ENCODE measurements at regions not wholly inside any gene's neighbourhood (a gene's known extent, or its start where the extent isn't known, plus 50 kb on each side); places are given as distances from the start of the nearest gene placed in this dataset.

GRCh38 chr3:80606073-80606472, 838.3 kb upstream of the ROBO1 start:
- Histone ChIP-seq H3K9me3 (ENCODE audit: control insufficient read depth, low read length) (no peaks in the 10 kb centered on the region), H3K36me3 (ENCODE audit: control insufficient read depth in 1 of 2, insufficient read depth in 2 of 2, low read length in 1 of 2) (no peaks in the 10 kb centered on the region), H3K4me1 (ENCODE audit: control insufficient read depth in 1 of 2, insufficient read depth in 2 of 2, low read length in 2 of 2) (no peaks in the 10 kb centered on the region), H3K27me3 (ENCODE audit: control insufficient read depth in 1 of 2, insufficient read depth in 2 of 2, low read length in 1 of 2) (no peaks in the 10 kb centered on the region), H3K4me3 (ENCODE audit: low read length in 2 of 2) (no peak overlapping the region), H3K27ac (ENCODE audit: low read depth in 1 of 2, low read length in 2 of 2) (no peak overlapping the region)
- WGBS, 2 donors = 70 to 72% methylated on average over 4 of the region's 4 CpGs
- intact Hi-C loops (cut with DNase I) = no loop called here
- no peak for DNase-seq
- ATAC-seq (ENCODE audit: low FRiP score) = no peak

- H3K9me3 ChIP-seq (ENCODE audit: control insufficient read depth, low read length) = no peaks in the 10 kb centered on the region
- H3K4me3 ChIP-seq (ENCODE audit: low read length in 2 of 2) = no peak overlapping the region
- no peak for DNase-seq
- H3K27ac ChIP-seq (ENCODE audit: low read depth in 1 of 2, low read length in 2 of 2) = no peak overlapping the region
- no peaks in the 10 kb centered on the region for H3K4me1 ChIP-seq (ENCODE audit: control insufficient read depth in 1 of 2, insufficient read depth in 2 of 2, low read length in 2 of 2)
- ATAC-seq (ENCODE audit: low FRiP score) = no peak
- H3K27me3 ChIP-seq (ENCODE audit: control insufficient read depth in 1 of 2, insufficient read depth in 2 of 2, low read length in 1 of 2) = no peaks in the 10 kb centered on the region
- intact Hi-C loops (cut with DNase I) = no loop called here
- H3K36me3 ChIP-seq (ENCODE audit: control insufficient read depth in 1 of 2, insufficient read depth in 2 of 2, low read length in 1 of 2) = no peaks in the 10 kb centered on the region
Observed at GRCh38 chr3:80601479-80601878, 833.7 kb upstream of the ROBO1 start.

GRCh38 chr3:80592792-80593191, 825.0 kb upstream of the ROBO1 start:
- Histone ChIP-seq H3K4me1 (ENCODE audit: control insufficient read depth in 1 of 2, insufficient read depth in 2 of 2, low read length in 2 of 2) (no peaks in the 10 kb centered on the region), H3K36me3 (ENCODE audit: control insufficient read depth in 1 of 2, insufficient read depth in 2 of 2, low read length in 1 of 2) (no peaks in the 10 kb centered on the region), H3K4me3 (ENCODE audit: low read length in 2 of 2) (no peak overlapping the region), H3K27ac (ENCODE audit: low read depth in 1 of 2, low read length in 2 of 2) (no peak overlapping the region), H3K9me3 (ENCODE audit: control insufficient read depth, low read length) (no peaks in the 10 kb centered on the region), H3K27me3 (ENCODE audit: control insufficient read depth in 1 of 2, insufficient read depth in 2 of 2, low read length in 1 of 2) (no peaks in the 10 kb centered on the region)
- DNase-seq (no peak), ATAC-seq (ENCODE audit: low FRiP score) (no peak)
- 0% methylated on average over 1 of the region's 1 CpG for WGBS, 2 donors
- intact Hi-C loops (cut with DNase I) = no loop called here

- Histone ChIP-seq H3K4me3 (ENCODE audit: low read length in 2 of 2) (no peak overlapping the region), H3K9me3 (ENCODE audit: control insufficient read depth, low read length) (no peaks in the 10 kb centered on the region), H3K27me3 (ENCODE audit: control insufficient read depth in 1 of 2, insufficient read depth in 2 of 2, low read length in 1 of 2) (no peaks in the 10 kb centered on the region), H3K4me1 (ENCODE audit: control insufficient read depth in 1 of 2, insufficient read depth in 2 of 2, low read length in 2 of 2) (no peaks in the 10 kb centered on the region), H3K36me3 (ENCODE audit: control insufficient read depth in 1 of 2, insufficient read depth in 2 of 2, low read length in 1 of 2) (no peaks in the 10 kb centered on the region), H3K27ac (ENCODE audit: low read depth in 1 of 2, low read length in 2 of 2) (no peak overlapping the region)
- intact Hi-C loops (cut with DNase I) = no loop called here
- 75 to 78% methylated on average over 2 of the region's 2 CpGs for WGBS, 2 donors
- no peak for ATAC-seq (ENCODE audit: low FRiP score)
- no peak for DNase-seq
Observed at GRCh38 chr3:80586338-80586737, 818.5 kb upstream of the ROBO1 start.

- DNase-seq (no peak), ATAC-seq (ENCODE audit: low FRiP score) (no peak)
- no peaks in the 10 kb centered on the region for H3K36me3 ChIP-seq (ENCODE audit: control insufficient read depth in 1 of 2, insufficient read depth in 2 of 2, low read length in 1 of 2)
- intact Hi-C loops (cut with DNase I) = no loop called here
- H3K4me3 ChIP-seq (ENCODE audit: low read length in 2 of 2) = no peak overlapping the region
- WGBS, 2 donors = 32 to 33% methylated on average over 2 of the region's 2 CpGs
- no peaks in the 10 kb centered on the region for H3K9me3 ChIP-seq (ENCODE audit: control insufficient read depth, low read length)
- H3K4me1 ChIP-seq (ENCODE audit: control insufficient read depth in 1 of 2, insufficient read depth in 2 of 2, low read length in 2 of 2) = no peaks in the 10 kb centered on the region
- no peaks in the 10 kb centered on the region for H3K27me3 ChIP-seq (ENCODE audit: control insufficient read depth in 1 of 2, insufficient read depth in 2 of 2, low read length in 1 of 2)
- H3K27ac ChIP-seq (ENCODE audit: low read depth in 1 of 2, low read length in 2 of 2) = no peak overlapping the region
Observed at GRCh38 chr3:80580146-80580545, 812.3 kb upstream of the ROBO1 start.

GRCh38 chr3:80564391-80564790, 796.6 kb upstream of the ROBO1 start:
- Histone ChIP-seq H3K27ac (ENCODE audit: low read depth in 1 of 2, low read length in 2 of 2) (no peak overlapping the region), H3K27me3 (ENCODE audit: control insufficient read depth in 1 of 2, insufficient read depth in 2 of 2, low read length in 1 of 2) (no peaks in the 10 kb centered on the region), H3K36me3 (ENCODE audit: control insufficient read depth in 1 of 2, insufficient read depth in 2 of 2, low read length in 1 of 2) (no peaks in the 10 kb centered on the region), H3K9me3 (ENCODE audit: control insufficient read depth, low read length) (no peaks in the 10 kb centered on the region), H3K4me1 (ENCODE audit: control insufficient read depth in 1 of 2, insufficient read depth in 2 of 2, low read length in 2 of 2) (no peaks in the 10 kb centered on the region), H3K4me3 (ENCODE audit: low read length in 2 of 2) (no peak overlapping the region)
- intact Hi-C loops (cut with DNase I) = no loop called here
- ATAC-seq (ENCODE audit: low FRiP score) (no peak), DNase-seq (no peak)
- whole genome bisulfite sequencing, 2 donors = 19 to 23% methylated on average over 2 of the region's 2 CpGs

- H3K27me3 ChIP-seq (ENCODE audit: control insufficient read depth in 1 of 2, insufficient read depth in 2 of 2, low read length in 1 of 2) = no peaks in the 10 kb centered on the region
- no peak overlapping the region for H3K4me3 ChIP-seq (ENCODE audit: low read length in 2 of 2)
- no peak for ATAC-seq (ENCODE audit: low FRiP score)
- WGBS, 2 donors = 80 to 81% methylated on average over 4 of the region's 4 CpGs
- no peaks in the 10 kb centered on the region for H3K9me3 ChIP-seq (ENCODE audit: control insufficient read depth, low read length)
- intact Hi-C loops (cut with DNase I) = no loop called here
- no peak for DNase-seq
- no peaks in the 10 kb centered on the region for H3K36me3 ChIP-seq (ENCODE audit: control insufficient read depth in 1 of 2, insufficient read depth in 2 of 2, low read length in 1 of 2)
- no peak overlapping the region for H3K27ac ChIP-seq (ENCODE audit: low read depth in 1 of 2, low read length in 2 of 2)
- no peaks in the 10 kb centered on the region for H3K4me1 ChIP-seq (ENCODE audit: control insufficient read depth in 1 of 2, insufficient read depth in 2 of 2, low read length in 2 of 2)
Observed at GRCh38 chr3:80559701-80560100, 791.9 kb upstream of the ROBO1 start.

- WGBS, 2 donors = 68 to 75% methylated on average over 1 of the region's 1 CpG
- Histone ChIP-seq H3K9me3 (ENCODE audit: control insufficient read depth, low read length) (no peaks in the 10 kb centered on the region), H3K36me3 (ENCODE audit: control insufficient read depth in 1 of 2, insufficient read depth in 2 of 2, low read length in 1 of 2) (no peaks in the 10 kb centered on the region), H3K27ac (ENCODE audit: low read depth in 1 of 2, low read length in 2 of 2) (no peak overlapping the region), H3K27me3 (ENCODE audit: control insufficient read depth in 1 of 2, insufficient read depth in 2 of 2, low read length in 1 of 2) (no peaks in the 10 kb centered on the region), H3K4me3 (ENCODE audit: low read length in 2 of 2) (no peak overlapping the region), H3K4me1 (ENCODE audit: control insufficient read depth in 1 of 2, insufficient read depth in 2 of 2, low read length in 2 of 2) (no peaks in the 10 kb centered on the region)
- DNase-seq (no peak), ATAC-seq (ENCODE audit: low FRiP score) (no peak)
- intact Hi-C loops (cut with DNase I) = no loop called here
Observed at GRCh38 chr3:80556763-80557162, 789.0 kb upstream of the ROBO1 start.

- Histone ChIP-seq H3K27ac (ENCODE audit: low read depth in 1 of 2, low read length in 2 of 2) (no peak overlapping the region), H3K27me3 (ENCODE audit: control insufficient read depth in 1 of 2, insufficient read depth in 2 of 2, low read length in 1 of 2) (no peaks in the 10 kb centered on the region), H3K9me3 (ENCODE audit: control insufficient read depth, low read length) (no peaks in the 10 kb centered on the region), H3K4me3 (ENCODE audit: low read length in 2 of 2) (no peak overlapping the region), H3K36me3 (ENCODE audit: control insufficient read depth in 1 of 2, insufficient read depth in 2 of 2, low read length in 1 of 2) (no peaks in the 10 kb centered on the region), H3K4me1 (ENCODE audit: control insufficient read depth in 1 of 2, insufficient read depth in 2 of 2, low read length in 2 of 2) (no peaks in the 10 kb centered on the region)
- 78% methylated on average over 3 of the region's 3 CpGs for WGBS, 2 donors
- DNase-seq = no peak
- ATAC-seq (ENCODE audit: low FRiP score) = no peak
- intact Hi-C loops (cut with DNase I) = no loop called here
Observed at GRCh38 chr3:80554304-80554703, 786.5 kb upstream of the ROBO1 start.

Data from aorta (tissue), 5 donors.